OCI-LY7 (cell line): ENCODE measurements at regions not wholly inside any gene's neighbourhood (a gene's known extent, or its start where the extent isn't known, plus 50 kb on each side); places are given as distances from the start of the nearest gene placed in this dataset.

Experiments used
- EZH2phosphoT487 ChIP-seq: fragments of 200-600 bp; sonication (generic); IDR thresholded peaks from 2 replicates; pipeline ENCODE4 v1.6.1; 2018; ENCODE audit warnings: low read depth, borderline replicate concordance, mild to moderate bottlenecking, mixed run types, antibody characterized with exemption, low read length, moderate library complexity, mixed read lengths
- TF ChIP-seq, protein P1 (sequence below): fragments of 200-600 bp; sonication (generic); conservative IDR thresholded peaks from 2 replicates; pipeline ENCODE4 v1.5.1; 2014; ENCODE audit warnings: mild to moderate bottlenecking, antibody characterized with exemption, low read length, moderate library complexity, mixed read lengths

DNA sequence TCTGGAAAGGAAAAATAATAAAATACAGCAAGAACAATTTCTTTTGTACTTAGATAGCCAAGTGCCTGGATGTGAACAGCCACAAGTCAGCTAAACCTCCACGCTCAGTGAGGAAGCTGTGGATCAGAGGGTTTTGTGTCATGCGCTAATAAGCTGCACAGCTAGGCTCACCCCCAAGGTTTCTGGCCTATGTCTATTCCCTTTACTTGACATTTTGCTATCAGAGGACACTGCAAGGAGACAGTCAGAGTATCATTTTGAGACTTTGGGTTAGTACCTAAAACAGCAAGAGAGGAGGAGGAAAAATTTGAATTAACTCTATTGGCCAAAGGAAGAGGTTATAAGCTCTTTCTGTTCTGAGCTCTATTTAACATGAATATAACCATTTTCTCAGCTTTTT lies 139.3 kb downstream of the KCNJ2 start:
- TF ChIP-seq, protein P1, sequence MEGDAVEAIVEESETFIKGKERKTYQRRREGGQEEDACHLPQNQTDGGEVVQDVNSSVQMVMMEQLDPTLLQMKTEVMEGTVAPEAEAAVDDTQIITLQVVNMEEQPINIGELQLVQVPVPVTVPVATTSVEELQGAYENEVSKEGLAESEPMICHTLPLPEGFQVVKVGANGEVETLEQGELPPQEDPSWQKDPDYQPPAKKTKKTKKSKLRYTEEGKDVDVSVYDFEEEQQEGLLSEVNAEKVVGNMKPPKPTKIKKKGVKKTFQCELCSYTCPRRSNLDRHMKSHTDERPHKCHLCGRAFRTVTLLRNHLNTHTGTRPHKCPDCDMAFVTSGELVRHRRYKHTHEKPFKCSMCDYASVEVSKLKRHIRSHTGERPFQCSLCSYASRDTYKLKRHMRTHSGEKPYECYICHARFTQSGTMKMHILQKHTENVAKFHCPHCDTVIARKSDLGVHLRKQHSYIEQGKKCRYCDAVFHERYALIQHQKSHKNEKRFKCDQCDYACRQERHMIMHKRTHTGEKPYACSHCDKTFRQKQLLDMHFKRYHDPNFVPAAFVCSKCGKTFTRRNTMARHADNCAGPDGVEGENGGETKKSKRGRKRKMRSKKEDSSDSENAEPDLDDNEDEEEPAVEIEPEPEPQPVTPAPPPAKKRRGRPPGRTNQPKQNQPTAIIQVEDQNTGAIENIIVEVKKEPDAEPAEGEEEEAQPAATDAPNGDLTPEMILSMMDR, result no peak
- no peak for TF ChIP-seq EZH2phosphoT487
